Osteocyte (in vitro differentiated cells): ENCODE measurements at regions not wholly inside any gene's neighbourhood (a gene's known extent, or its start where the extent isn't known, plus 50 kb on each side); places are given as distances from the start of the nearest gene placed in this dataset.
A peak's percentile ranks its signal among the peaks of the same experiment; 100 is the strongest.

ENCODE experiments used
- DNase-seq: peaks from one replicate; pipeline ENCODE4 v3.0.0; 2021; ENCODE audit warnings: mixed read lengths; ENCODE audit not compliant: unreplicated experiment; ENCODE audit errors: extremely low spot score
- H3K27ac Mint-ChIP-seq: one replicate; pipeline ENCODE4 v1.8.0; 2021; ENCODE audit warnings: mild to moderate bottlenecking, mixed read lengths; ENCODE audit not compliant: unreplicated experiment
- H3K27me3 Mint-ChIP-seq: one replicate; pipeline ENCODE4 v1.8.0; 2021; ENCODE audit warnings: mixed read lengths; ENCODE audit not compliant: unreplicated experiment
- H3K36me3 Mint-ChIP-seq: one replicate; pipeline ENCODE4 v1.8.0; 2021; ENCODE audit warnings: mixed read lengths; ENCODE audit not compliant: unreplicated experiment
- H3K4me1 Mint-ChIP-seq: one replicate; pipeline ENCODE4 v1.8.0; 2021; ENCODE audit warnings: mixed read lengths; ENCODE audit not compliant: unreplicated experiment
- H3K4me3 Mint-ChIP-seq: one replicate; pipeline ENCODE4 v1.8.0; 2021; ENCODE audit warnings: mild to moderate bottlenecking, moderate library complexity, mixed read lengths; ENCODE audit not compliant: unreplicated experiment
- H3K9me3 Mint-ChIP-seq: one replicate; pipeline ENCODE4 v1.8.0; 2021; ENCODE audit warnings: mixed read lengths; ENCODE audit not compliant: unreplicated experiment
- CTCF ChIP-seq: fragments of 200-600 bp; sonication (generic); IDR thresholded peaks from 2 replicates; pipeline ENCODE4 v1.5.0; 2021; ENCODE audit warnings: antibody characterized with exemption, mild to moderate bottlenecking, moderate library complexity

GRCh38 chrX:93422693-93423092, 250.7 kb downstream of the NAP1L3 start:
- TF ChIP-seq CTCF, result peak; percentile 40
- Mint-ChIP-seq H3K36me3 (no peaks in the 10 kb centered on the region), H3K4me1 (no peaks in the 10 kb centered on the region), H3K4me3 (no peak overlapping the region), H3K9me3 (peaks cover 4% of the 10 kb centered on the region), H3K27me3 (no peaks in the 10 kb centered on the region), H3K27ac (no peak overlapping the region)
- no peak for DNase-seq

- Mint-ChIP-seq H3K27me3 (no peaks in the 10 kb centered on the region), H3K4me1 (no peaks in the 10 kb centered on the region), H3K9me3 (peaks cover 2% of the 10 kb centered on the region), H3K4me3 (no peak overlapping the region), H3K27ac (no peak overlapping the region), H3K36me3 (no peaks in the 10 kb centered on the region)
- DNase-seq, result no peak
- no peak for TF ChIP-seq CTCF
These were observed 252.8 kb downstream of the NAP1L3 start for GRCh38 chrX:93420525-93421082.

- no peak for DNase-seq
- Mint-ChIP-seq H3K9me3 (no peaks in the 10 kb centered on the region), H3K4me1 (no peaks in the 10 kb centered on the region), H3K27ac (no peak overlapping the region), H3K4me3 (no peak overlapping the region), H3K27me3 (no peaks in the 10 kb centered on the region), H3K36me3 (no peaks in the 10 kb centered on the region)
- TF ChIP-seq CTCF, result no peak
These were observed 253.3 kb downstream of the NAP1L3 start for GRCh38 chrX:93420090-93420489.

- Mint-ChIP-seq H3K27me3 (no peaks in the 10 kb centered on the region), H3K4me1 (no peaks in the 10 kb centered on the region), H3K4me3 (no peak overlapping the region), H3K27ac (no peak overlapping the region), H3K36me3 (no peaks in the 10 kb centered on the region), H3K9me3 (no peaks in the 10 kb centered on the region)
- DNase-seq, result no peak
- no peak for TF ChIP-seq CTCF
These were observed 253.7 kb downstream of the NAP1L3 start for GRCh38 chrX:93419642-93420041.

- no peaks in the 10 kb centered on the region for H3K27me3 Mint-ChIP-seq
- DNase-seq, result no peak
- H3K4me1 Mint-ChIP-seq, result no peaks in the 10 kb centered on the region
- peaks cover 23% of the 10 kb centered on the region for H3K9me3 Mint-ChIP-seq
- no peak for TF ChIP-seq CTCF
- no peak overlapping the region for H3K27ac Mint-ChIP-seq
- no peaks in the 10 kb centered on the region for H3K36me3 Mint-ChIP-seq
- H3K4me3 Mint-ChIP-seq, result no peak overlapping the region
These were observed 269.3 kb downstream of the NAP1L3 start for GRCh38 chrX:93404121-93404520.
